Astrocyte of the cerebellum (primary cell): ENCODE measurements at regions not wholly inside any gene's neighbourhood (a gene's known extent, or its start where the extent isn't known, plus 50 kb on each side); places are given as distances from the start of the nearest gene placed in this dataset.

Source experiments
- DNase-seq: peaks from one replicate; pipeline ENCODE4 v3.0.0-alpha.2; 2011; ENCODE audit warnings: low read depth
- H3K4me3 ChIP-seq: 2 replicates; pipeline ENCODE4 v1.5.1; 2011; ENCODE audit warnings: mild to moderate bottlenecking, low read depth, low read length, moderate library complexity
- CTCF ChIP-seq: IDR thresholded peaks from 2 replicates; pipeline ENCODE4 v1.5.1; 2012; ENCODE audit warnings: low read length, low read depth, moderate library complexity, mild to moderate bottlenecking; ENCODE audit errors: missing control alignments
- in situ Hi-C: cut with HindIII; loops from 2 replicates; pipeline ENCODE4 v1.10.0; 2017; ENCODE audit warnings: low sequenced_read_pairs

GRCh38 chr3:98982351-98982750, 80.9 kb upstream of the DCBLD2 start:
- in situ Hi-C loops: loop anchor here (5.0 kb wide), 1 partner anchor 85 kb away; no protein-coding TSS in a partner anchor
- no peak for DNase-seq
- peak overlapping the region; percentile 33 for H3K4me3 ChIP-seq
- TF ChIP-seq CTCF: no peak

- in situ Hi-C loops: loop anchor here (5.0 kb wide), 1 partner anchor 84 kb away; no protein-coding TSS in a partner anchor
- no peak for TF ChIP-seq CTCF
- peak overlapping the region; percentile 29 for H3K4me3 ChIP-seq
- DNase-seq: peak; percentile 53
These were observed 79.6 kb upstream of the DCBLD2 start for GRCh38 chr3:98980915-98981596.

GRCh38 chr3:98979296-98979695, 77.8 kb upstream of the DCBLD2 start:
- no peak overlapping the region for H3K4me3 ChIP-seq
- in situ Hi-C loops: no loop called here
- DNase-seq: no peak
- no peak for TF ChIP-seq CTCF

GRCh38 chr3:98978068-98978811, 76.7 kb upstream of the DCBLD2 start:
- no peak for TF ChIP-seq CTCF
- DNase-seq: no peak
- H3K4me3 ChIP-seq: no peak overlapping the region
- in situ Hi-C loops: no loop called here

- DNase-seq: peak; percentile 95
- in situ Hi-C loops: no loop called here
- H3K4me3 ChIP-seq: no peak overlapping the region
- no peak for TF ChIP-seq CTCF
These were observed 76.0 kb upstream of the DCBLD2 start for GRCh38 chr3:98977520-98977919.

GRCh38 chr3:98974442-98974841, 72.9 kb upstream of the DCBLD2 start:
- in situ Hi-C loops: no loop called here
- H3K4me3 ChIP-seq: no peak overlapping the region
- TF ChIP-seq CTCF: no peak
- DNase-seq: no peak
